MM.1S (cell line): ENCODE measurements at regions not wholly inside any gene's neighbourhood (a gene's known extent, or its start where the extent isn't known, plus 50 kb on each side); places are given as distances from the start of the nearest gene placed in this dataset.

Experiments
- DNase-seq: peaks from one replicate; pipeline ENCODE4 v3.0.0-alpha.2; 2015
- H2AFZ ChIP-seq: fragments of 300-600 bp; sonication (generic); 2 replicates; pipeline ENCODE4 v1.6.0; 2016; ENCODE audit warnings: antibody characterized with exemption, low read length
- H3F3A ChIP-seq: fragments of 300-600 bp; sonication (generic); 2 replicates; pipeline ENCODE4 v1.6.1; 2016; ENCODE audit warnings: mild to moderate bottlenecking, antibody characterized with exemption, low read length, moderate library complexity, mixed read lengths; ENCODE audit not compliant: insufficient read depth
- H3K27ac ChIP-seq: fragments of 300-600 bp; sonication (generic); 2 replicates; pipeline ENCODE4 v1.5.1; 2016; ENCODE audit warnings: mild to moderate bottlenecking, low read length
- H3K27me3 ChIP-seq: fragments of 300-600 bp; sonication (generic); replicated peaks from 2 replicates; pipeline ENCODE4 v1.6.0; 2016; ENCODE audit warnings: low read length; ENCODE audit not compliant: insufficient read depth
- H3K36me3 ChIP-seq: fragments of 300-600 bp; sonication (generic); replicated peaks from 2 replicates; pipeline ENCODE4 v1.6.1; 2016; ENCODE audit warnings: mild to moderate bottlenecking, low read length, mixed read lengths; ENCODE audit not compliant: insufficient read depth
- H3K4me1 ChIP-seq: fragments of 300-600 bp; sonication (generic); 2 replicates; pipeline ENCODE4 v1.6.1; 2016; ENCODE audit warnings: low read length, mixed read lengths
- H3K4me2 ChIP-seq: fragments of 300-600 bp; sonication (generic); 2 replicates; pipeline ENCODE4 v1.6.0; 2016; ENCODE audit warnings: low read depth, low read length
- H3K4me3 ChIP-seq: fragments of 300-600 bp; sonication (generic); 2 replicates; pipeline ENCODE4 v1.5.1; 2016; ENCODE audit warnings: low read length, mixed read lengths
- H3K79me2 ChIP-seq: fragments of 300-600 bp; sonication (generic); 2 replicates; pipeline ENCODE4 v1.6.1; 2016; ENCODE audit warnings: mixed run types, low read length, mixed read lengths
- H3K9ac ChIP-seq: fragments of 300-600 bp; sonication (generic); 2 replicates; pipeline ENCODE4 v1.6.1; 2016; ENCODE audit warnings: low read length, mixed read lengths
- H3K9me2 ChIP-seq: fragments of 300-600 bp; sonication (generic); replicated peaks from 2 replicates; pipeline ENCODE4 v1.6.1; 2016; ENCODE audit warnings: mild to moderate bottlenecking, low read length, mixed read lengths; ENCODE audit not compliant: insufficient read depth
- H3K9me3 ChIP-seq: fragments of 300-600 bp; sonication (generic); replicated peaks from 2 replicates; pipeline ENCODE4 v1.6.1; 2016; ENCODE audit warnings: mild to moderate bottlenecking, low read length, mixed read lengths; ENCODE audit not compliant: insufficient read depth
- H4K20me1 ChIP-seq: fragments of 300-600 bp; sonication (generic); 2 replicates; pipeline ENCODE4 v1.6.1; 2016; ENCODE audit warnings: mild to moderate bottlenecking, low read length, moderate library complexity, mixed read lengths; ENCODE audit not compliant: insufficient read depth
- EZH2 ChIP-seq: fragments of 300-600 bp; sonication (generic); optimal IDR thresholded peaks from 2 replicates; pipeline ENCODE3; 2017; ENCODE audit warnings: low read depth, mild to moderate bottlenecking, antibody characterized with exemption, low read length, mixed read lengths
- EZH2phosphoT487 ChIP-seq: fragments of 300-600 bp; sonication (generic); IDR thresholded peaks from 2 replicates; pipeline ENCODE4 v1.6.1; 2018; ENCODE audit warnings: antibody characterized with exemption, low read length
- TF ChIP-seq, protein P1 (sequence below): fragments of 300-600 bp; sonication (generic); IDR thresholded peaks from 2 replicates; pipeline ENCODE4 v1.5.1; 2016; ENCODE audit warnings: antibody characterized with exemption, low read length, mixed read lengths

DNA sequence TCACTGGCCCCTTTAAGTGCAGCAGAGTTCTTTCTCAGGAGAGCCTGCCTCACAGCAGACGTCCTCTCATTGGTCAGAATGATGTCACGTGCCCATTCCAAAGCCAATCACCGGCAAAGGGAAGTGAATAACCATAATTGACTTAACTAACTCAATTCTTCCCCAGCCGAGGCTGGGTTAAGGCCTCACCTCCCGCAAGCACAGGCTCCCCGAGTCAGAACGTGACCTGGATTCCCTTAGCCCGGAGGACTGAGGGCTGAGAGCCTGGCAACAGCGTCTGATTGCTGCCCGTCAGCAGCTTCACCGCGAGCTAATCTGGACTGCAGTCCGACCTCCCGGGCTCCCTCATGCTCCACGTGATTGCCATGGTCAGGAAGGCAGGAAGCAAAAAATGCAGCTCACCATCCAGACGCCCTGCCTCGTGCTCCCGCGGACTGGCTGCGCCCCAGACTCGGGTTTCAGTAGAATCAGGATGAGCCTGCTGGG is 92.1 kb upstream of the FZD10 start:
- no peaks in the 10 kb centered on the region for H3K9me3 ChIP-seq
- no peaks in the 10 kb centered on the region for H3K27me3 ChIP-seq
- H3K79me2 ChIP-seq, result no peaks in the 10 kb centered on the region
- no peaks in the 10 kb centered on the region for H3K36me3 ChIP-seq
- H3K4me2 ChIP-seq, result no peak overlapping the region
- DNase-seq, result no peak
- H2AFZ ChIP-seq, result no peak overlapping the region
- no peaks in the 10 kb centered on the region for H3K9me2 ChIP-seq
- no peaks in the 10 kb centered on the region for H3F3A ChIP-seq
- H3K9ac ChIP-seq, result no peak overlapping the region
- no peak overlapping the region for H3K27ac ChIP-seq
- H3K4me1 ChIP-seq, result no peaks in the 10 kb centered on the region
- H4K20me1 ChIP-seq, result no peaks in the 10 kb centered on the region
- no peak overlapping the region for H3K4me3 ChIP-seq
- TF ChIP-seq EZH2 (no peak), EZH2phosphoT487 (no peak)
- TF ChIP-seq, protein P1, sequence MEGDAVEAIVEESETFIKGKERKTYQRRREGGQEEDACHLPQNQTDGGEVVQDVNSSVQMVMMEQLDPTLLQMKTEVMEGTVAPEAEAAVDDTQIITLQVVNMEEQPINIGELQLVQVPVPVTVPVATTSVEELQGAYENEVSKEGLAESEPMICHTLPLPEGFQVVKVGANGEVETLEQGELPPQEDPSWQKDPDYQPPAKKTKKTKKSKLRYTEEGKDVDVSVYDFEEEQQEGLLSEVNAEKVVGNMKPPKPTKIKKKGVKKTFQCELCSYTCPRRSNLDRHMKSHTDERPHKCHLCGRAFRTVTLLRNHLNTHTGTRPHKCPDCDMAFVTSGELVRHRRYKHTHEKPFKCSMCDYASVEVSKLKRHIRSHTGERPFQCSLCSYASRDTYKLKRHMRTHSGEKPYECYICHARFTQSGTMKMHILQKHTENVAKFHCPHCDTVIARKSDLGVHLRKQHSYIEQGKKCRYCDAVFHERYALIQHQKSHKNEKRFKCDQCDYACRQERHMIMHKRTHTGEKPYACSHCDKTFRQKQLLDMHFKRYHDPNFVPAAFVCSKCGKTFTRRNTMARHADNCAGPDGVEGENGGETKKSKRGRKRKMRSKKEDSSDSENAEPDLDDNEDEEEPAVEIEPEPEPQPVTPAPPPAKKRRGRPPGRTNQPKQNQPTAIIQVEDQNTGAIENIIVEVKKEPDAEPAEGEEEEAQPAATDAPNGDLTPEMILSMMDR, result no peak

DNA sequence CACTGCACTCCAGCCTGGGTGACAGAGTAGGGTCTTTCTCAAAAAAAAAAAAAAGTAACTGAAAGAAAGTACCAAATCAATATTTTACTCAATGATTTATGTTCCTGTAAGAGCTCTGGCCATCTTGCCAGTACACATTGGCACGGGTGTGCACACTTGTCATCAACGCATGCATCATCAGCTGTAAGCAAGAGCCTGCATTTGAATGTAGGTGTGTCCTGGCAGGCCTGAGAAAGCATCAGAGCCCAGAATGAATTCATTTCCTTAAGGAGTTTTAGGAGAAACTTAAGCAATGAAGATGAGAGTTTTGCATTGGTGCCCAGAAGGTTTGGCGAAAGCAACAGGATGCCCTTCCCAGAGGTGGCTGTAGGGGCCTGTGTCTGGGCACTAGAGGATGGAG is 88.5 kb upstream of the FZD10 start:
- Histone ChIP-seq H3K9me2 (no peaks in the 10 kb centered on the region), H2AFZ (no peak overlapping the region), H4K20me1 (no peaks in the 10 kb centered on the region), H3K27me3 (no peaks in the 10 kb centered on the region), H3K9ac (no peak overlapping the region), H3K4me1 (no peaks in the 10 kb centered on the region), H3K27ac (no peak overlapping the region), H3K36me3 (no peaks in the 10 kb centered on the region), H3K4me3 (no peak overlapping the region), H3K4me2 (no peak overlapping the region), H3F3A (no peaks in the 10 kb centered on the region), H3K9me3 (no peaks in the 10 kb centered on the region), H3K79me2 (no peaks in the 10 kb centered on the region)
- TF ChIP-seq EZH2, result no peak
- TF ChIP-seq EZH2phosphoT487, result no peak
- TF ChIP-seq, protein P1, result no peak
- no peak for DNase-seq

DNA sequence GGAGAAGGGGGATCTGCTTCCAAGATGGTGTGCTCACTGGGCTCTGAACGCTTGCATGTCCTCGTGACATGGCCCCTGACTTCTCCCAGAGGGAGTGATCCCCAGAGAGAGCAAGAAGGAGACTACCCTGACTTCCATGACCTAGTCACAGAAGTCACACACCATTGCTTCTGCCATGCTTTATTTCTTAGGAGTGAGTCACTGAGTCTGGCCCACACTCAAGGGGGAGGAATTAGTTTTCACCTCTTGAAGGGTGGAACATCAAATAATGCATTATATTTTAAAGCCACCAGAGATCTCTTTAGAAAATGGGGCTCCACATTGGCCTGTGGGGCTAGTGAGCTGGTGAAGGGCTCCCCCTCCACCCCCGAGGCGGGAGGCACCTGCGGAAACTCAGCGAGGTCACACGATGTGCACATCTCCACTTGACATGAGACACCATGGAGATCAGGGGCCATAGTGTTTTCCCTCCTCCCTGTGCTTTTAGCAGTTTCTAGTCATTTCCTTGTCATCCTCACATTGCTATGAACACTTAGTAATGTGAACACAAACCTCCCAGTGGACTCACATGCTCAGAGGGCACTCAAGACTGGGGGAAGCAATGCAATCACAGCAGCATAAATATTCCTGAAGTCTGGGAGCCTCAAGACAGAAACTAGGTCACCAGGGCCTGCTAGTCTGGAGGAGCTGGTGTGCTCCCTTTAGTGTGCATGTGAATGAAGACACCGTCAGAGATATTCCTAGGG is 87.4 kb upstream of the FZD10 start:
- Histone ChIP-seq H3K9me3 (no peaks in the 10 kb centered on the region), H3F3A (no peaks in the 10 kb centered on the region), H3K4me2 (no peak overlapping the region), H3K36me3 (no peaks in the 10 kb centered on the region), H3K4me1 (no peaks in the 10 kb centered on the region), H3K27me3 (no peaks in the 10 kb centered on the region), H3K9me2 (no peaks in the 10 kb centered on the region), H3K4me3 (no peak overlapping the region), H3K79me2 (no peaks in the 10 kb centered on the region), H3K27ac (no peak overlapping the region), H2AFZ (no peak overlapping the region), H3K9ac (no peak overlapping the region), H4K20me1 (no peaks in the 10 kb centered on the region)
- no peak for DNase-seq
- TF ChIP-seq EZH2 (no peak), EZH2phosphoT487 (no peak)
- TF ChIP-seq, protein P1, result no peak
